GM12875 (cell line): ENCODE measurements at regions not wholly inside any gene's neighbourhood (a gene's known extent, or its start where the extent isn't known, plus 50 kb on each side); places are given as distances from the start of the nearest gene placed in this dataset.
"Not testable (repeated sequence)": the region's sequence is repeated elsewhere in the genome, so short reads cannot be mapped to it uniquely, and the experiment has no call there.

ENCODE experiments used
- H3K4me3 ChIP-seq: one replicate; pipeline ENCODE4 v1.5.1; 2011; ENCODE audit warnings: low read depth, low read length, control low read depth
- CTCF ChIP-seq: IDR thresholded peaks from 2 replicates; pipeline ENCODE4 v1.5.1; 2011; ENCODE audit warnings: low read depth, mild to moderate bottlenecking, control low read depth, inconsistent platforms, low read length, moderate library complexity, borderline replicate concordance; ENCODE audit not compliant: insufficient read depth

- not testable (repeated sequence) for H3K4me3 ChIP-seq
These were observed 356.9 kb downstream of the RPIA start for GRCh38 chr2:89048138-89049066.

GRCh38 chr2:89058616-89059015, 367.1 kb downstream of the RPIA start:
- not testable (repeated sequence) for H3K4me3 ChIP-seq

GRCh38 chr2:89061174-89061573, 369.7 kb downstream of the RPIA start:
- not testable (repeated sequence) for H3K4me3 ChIP-seq

GRCh38 chr2:89076771-89077170, 385.3 kb downstream of the RPIA start:
- not testable (repeated sequence) for H3K4me3 ChIP-seq

- H3K4me3 ChIP-seq, result not testable (repeated sequence)
These were observed 401.4 kb downstream of the RPIA start for GRCh38 chr2:89092911-89093310.

GRCh38 chr2:89095060-89095459, 403.6 kb downstream of the RPIA start:
- not testable (repeated sequence) for H3K4me3 ChIP-seq

- TF ChIP-seq CTCF, result peak; percentile 8; the same call in 1 of the 2 replicates
- H3K4me3 ChIP-seq, result not testable (repeated sequence)
These were observed 411.1 kb downstream of the RPIA start for GRCh38 chr2:89102587-89102986.

- H3K4me3 ChIP-seq, result not testable (repeated sequence)
These were observed 415.0 kb downstream of the RPIA start for GRCh38 chr2:89106369-89107019.

- peak; percentile 50; the same call in 1 of the 2 replicates for TF ChIP-seq CTCF
- H3K4me3 ChIP-seq, result not testable (repeated sequence)
These were observed 421.0 kb downstream of the RPIA start for GRCh38 chr2:89112434-89112833.

- H3K4me3 ChIP-seq, result not testable (repeated sequence)
These were observed 421.8 kb downstream of the RPIA start for GRCh38 chr2:89113286-89113685.

- not testable (repeated sequence) for H3K4me3 ChIP-seq
These were observed 438.0 kb downstream of the RPIA start for GRCh38 chr2:89129440-89129839.

GRCh38 chr2:89130665-89131308, 439.3 kb downstream of the RPIA start:
- not testable (repeated sequence) for H3K4me3 ChIP-seq

- H3K4me3 ChIP-seq, result not testable (repeated sequence)
These were observed 451.5 kb downstream of the RPIA start for GRCh38 chr2:89142959-89143358.

- not testable (repeated sequence) for H3K4me3 ChIP-seq
These were observed 453.9 kb downstream of the RPIA start for GRCh38 chr2:89145342-89145741.

GRCh38 chr2:89148256-89148655, 456.8 kb downstream of the RPIA start:
- H3K4me3 ChIP-seq, result not testable (repeated sequence)

GRCh38 chr2:89151699-89152098, 460.2 kb downstream of the RPIA start:
- H3K4me3 ChIP-seq, result not testable (repeated sequence)

- not testable (repeated sequence) for H3K4me3 ChIP-seq
These were observed 461.0 kb downstream of the RPIA start for GRCh38 chr2:89152501-89152900.

GRCh38 chr2:89153210-89153609, 461.7 kb downstream of the RPIA start:
- not testable (repeated sequence) for H3K4me3 ChIP-seq
